CD4-positive, alpha-beta T cell treated with Interleukin-10 for 1 hour (primary cell): ENCODE measurements at regions not wholly inside any gene's neighbourhood (a gene's known extent, or its start where the extent isn't known, plus 50 kb on each side); places are given as distances from the start of the nearest gene placed in this dataset.
"Not testable (repeated sequence)": the region's sequence is repeated elsewhere in the genome, so short reads cannot be mapped to it uniquely, and the experiment has no call there.

Experiments used
- DNase-seq: peaks from one replicate; pipeline ENCODE4 v3.0.0-alpha.2; 2020

DNA sequence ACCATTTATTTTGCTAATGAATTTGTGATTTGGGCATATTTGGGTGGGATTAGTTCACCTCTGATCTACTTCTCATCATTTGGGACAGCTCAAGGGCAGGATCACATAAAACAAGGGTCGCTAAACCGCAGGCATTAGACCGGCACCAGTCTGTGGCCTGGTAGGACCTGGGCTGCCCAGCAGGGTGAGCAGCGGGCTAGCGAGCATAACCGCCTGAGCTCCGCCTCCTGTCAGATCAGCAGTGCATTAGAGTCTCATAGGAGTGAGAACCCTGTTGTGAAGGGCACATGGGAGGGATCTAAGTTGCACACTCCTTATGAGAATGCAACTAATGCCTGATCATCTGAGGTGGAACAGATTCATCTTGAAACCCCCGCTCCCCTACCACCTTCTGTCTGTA is 785.3 kb downstream of the TRHDE start:
- no peak for DNase-seq

DNA sequence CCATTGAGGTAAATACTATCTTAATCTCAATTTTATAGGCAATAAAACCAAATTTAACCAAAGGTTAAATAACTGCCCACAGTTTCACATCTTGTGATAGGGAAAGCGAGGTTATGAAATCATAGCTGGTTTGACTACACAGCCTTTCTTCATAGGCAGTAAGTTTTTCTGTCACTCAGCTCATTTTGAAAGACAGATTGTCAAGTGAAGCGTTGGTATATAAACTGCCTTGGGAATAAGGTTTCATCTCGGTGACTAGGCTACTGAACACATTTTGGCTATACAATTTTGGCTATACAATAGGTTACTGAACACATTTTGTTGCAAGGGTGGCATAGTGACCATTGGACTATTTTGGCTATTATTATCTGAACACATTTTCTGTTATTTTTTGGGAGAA is 793.7 kb downstream of the TRHDE start:
- no peak for DNase-seq

DNA sequence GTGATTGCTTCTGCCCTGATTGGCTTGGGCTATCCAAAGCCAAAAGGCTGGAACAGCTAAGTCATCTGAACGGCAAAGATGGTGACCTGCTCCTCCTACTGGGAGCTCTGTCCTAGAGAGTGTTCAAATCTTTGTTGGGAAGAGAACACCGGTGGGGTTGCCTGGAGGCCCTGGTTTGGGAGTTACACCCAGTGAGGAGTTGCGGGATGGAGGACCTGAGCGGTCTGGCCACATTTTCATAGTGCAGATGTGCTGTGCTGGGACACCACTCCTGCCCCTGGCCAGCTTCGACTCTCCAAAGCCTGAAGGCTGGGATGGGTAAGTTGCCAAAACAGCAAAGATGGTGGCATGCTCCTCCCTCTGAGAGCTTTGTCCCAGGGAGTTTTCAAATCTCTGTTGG is 795.4 kb downstream of the TRHDE start:
- no peak for DNase-seq

DNA sequence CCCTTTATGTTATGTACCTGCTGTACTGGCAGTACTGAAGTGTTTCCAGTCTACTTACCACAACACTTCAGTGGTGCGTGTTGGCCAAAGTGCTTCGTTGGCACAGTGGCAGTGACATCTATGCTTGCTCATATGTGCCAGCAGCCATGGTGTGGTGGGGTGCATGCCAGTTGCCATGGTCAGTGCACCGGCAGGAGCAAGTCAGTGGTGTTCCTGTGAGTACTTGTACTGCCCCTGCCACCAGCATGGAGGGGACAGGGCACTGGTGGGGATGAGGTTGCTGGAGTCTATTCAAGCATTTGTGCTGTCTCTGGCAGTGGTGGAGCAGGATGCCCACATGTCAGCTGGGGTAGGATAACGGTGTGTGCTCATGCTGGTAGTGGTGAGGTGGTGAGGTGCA is 800.0 kb downstream of the TRHDE start:
- DNase-seq, result no peak

DNA sequence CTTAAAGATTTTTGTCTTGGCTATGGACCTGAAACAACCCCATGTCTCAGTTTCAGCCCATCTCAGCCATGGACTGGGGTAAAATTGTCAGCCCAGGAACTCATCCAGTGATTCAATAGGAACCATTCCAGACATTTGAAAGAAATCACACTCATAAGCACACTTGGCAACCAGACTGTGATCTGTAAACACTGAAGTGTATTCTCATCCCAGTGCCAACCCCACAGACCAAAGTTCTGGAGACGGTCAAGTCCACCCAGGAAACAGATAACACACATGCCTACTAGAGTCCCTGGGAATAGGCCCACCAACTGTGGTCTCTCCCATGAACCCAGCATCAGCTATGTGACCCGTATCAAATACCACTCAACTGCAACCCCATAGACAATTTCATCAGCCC is 804.6 kb downstream of the TRHDE start:
- no peak for DNase-seq

DNA sequence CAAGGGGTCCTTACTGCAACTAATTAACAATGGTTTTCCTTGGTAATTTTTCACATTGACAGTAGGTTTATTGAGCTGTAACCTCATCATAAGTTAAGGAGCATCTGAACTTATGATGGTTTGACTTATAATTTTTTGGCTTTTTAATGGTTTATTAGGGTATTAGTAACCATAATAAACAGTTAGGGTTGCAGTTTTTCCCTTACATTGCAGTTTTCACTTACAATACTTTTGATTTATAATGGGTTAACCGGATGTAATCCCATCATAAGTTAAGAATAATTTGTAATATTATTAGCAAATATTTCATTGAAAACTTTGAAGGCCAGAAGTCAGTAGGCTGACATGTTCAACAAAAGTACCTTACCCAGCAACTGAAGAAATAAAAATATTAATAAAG is 811.6 kb downstream of the TRHDE start:
- DNase-seq, result no peak

DNA sequence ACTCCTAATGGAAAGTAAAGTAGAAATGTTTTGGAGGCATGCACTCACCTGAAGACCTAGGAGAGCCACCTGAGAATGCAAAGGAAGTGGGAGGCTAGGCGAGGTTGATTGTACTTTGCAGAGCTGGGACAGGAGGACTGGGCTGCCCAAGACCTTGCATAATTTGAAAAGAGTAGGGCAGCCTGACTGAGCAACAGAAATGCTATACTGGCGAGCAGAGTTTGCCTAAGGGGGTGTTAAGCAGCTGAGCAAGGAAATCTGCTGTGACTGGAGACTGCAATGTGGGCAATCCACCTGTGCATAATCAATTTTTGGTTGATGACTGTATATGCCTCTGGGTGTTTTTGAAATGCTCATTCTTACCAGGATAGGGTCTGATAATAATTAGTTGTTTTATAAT is 834.1 kb downstream of the TRHDE start:
- no peak for DNase-seq

DNA sequence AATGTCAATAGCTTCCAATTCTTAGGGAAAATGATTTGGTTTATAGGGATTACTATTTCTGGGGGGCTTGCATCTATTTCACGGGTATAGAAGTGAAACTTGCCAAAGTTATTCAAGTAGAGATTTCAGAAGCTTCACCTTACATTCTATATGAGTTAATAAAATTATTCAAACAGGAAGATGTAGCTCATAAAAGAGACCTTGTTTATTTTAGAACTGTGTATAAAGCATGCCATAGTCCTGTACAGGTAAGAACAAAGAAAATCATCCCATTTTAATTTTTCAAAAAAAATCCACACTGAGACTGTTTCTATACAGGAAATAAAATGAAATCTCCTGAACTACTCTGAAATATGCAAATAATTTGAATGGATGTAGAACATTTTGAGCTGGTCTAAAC is 834.7 kb downstream of the TRHDE start:
- DNase-seq, result no peak

DNA sequence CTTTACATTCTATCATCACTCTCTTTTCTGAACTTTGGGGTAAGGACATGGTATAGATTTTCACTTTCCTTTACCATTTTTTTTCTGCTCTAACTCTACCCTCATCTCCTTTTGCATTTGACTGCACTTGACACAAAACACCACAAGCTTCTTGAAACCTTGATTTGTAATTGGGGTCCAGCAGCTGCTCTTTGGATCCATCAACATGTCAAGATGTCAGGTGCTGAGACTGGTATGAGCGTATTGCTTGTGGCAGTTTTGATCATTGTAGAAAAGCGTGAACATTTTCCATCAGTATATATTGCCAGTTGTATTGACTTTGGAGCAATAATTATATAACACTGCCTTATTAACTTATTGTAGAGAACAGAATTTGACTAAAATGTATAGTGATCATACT is 838.6 kb downstream of the TRHDE start:
- DNase-seq, result no peak

DNA sequence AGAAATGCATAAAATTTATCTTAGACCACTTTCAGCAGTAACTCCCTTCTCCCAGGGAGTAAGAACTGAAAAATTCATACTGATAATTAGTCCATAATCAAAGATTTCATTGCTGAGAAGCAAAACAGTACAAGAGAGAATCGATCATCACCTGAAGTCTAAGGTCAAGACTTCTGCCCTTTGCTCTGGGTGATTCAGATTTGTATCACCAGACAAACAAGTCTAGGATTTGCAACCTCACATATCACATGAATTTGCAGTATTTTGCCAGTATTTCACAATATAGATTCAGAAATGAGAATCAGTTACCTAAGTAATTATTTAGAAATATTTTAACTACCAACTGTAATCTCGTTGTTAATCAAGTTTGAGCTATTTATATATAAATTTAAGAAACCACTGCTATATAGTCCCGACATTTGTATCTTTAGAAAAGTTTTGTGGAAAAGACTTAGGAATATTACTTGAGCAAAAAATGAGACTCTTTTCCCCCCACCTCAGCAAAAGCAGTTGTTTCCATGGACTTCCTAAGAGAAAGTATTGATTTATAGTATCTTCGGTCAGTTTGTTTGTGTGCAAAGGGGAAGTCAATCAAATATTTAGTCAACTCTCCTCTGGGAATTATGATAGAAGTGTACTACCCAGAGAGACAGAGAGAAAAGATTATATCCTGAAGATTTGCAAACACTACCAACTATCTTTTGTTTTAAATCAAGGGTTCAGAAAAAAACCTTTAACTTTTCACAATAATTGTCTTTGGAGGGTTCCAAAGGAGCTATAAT is 840.1 kb downstream of the TRHDE start:
- DNase-seq, result no peak

DNA sequence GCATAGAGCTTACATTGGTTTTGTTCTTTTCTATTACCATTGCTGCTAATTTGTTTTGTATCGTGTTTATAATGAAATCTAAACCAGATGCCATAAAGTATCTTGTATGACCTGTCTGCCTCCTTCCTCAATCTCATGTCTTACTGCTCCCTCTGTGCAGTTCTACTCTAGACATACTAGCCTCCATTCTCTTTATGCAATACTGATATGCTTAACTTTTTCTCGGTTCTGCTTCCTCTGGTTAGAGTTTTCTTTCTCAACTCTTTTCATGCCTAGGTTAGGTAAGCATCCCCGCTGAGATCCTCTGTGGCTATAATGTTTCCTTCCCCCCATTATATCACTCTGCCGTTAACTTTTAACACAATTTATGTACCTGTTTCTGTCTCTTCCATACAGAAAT is 852.3 kb downstream of the TRHDE start:
- no peak for DNase-seq

DNA sequence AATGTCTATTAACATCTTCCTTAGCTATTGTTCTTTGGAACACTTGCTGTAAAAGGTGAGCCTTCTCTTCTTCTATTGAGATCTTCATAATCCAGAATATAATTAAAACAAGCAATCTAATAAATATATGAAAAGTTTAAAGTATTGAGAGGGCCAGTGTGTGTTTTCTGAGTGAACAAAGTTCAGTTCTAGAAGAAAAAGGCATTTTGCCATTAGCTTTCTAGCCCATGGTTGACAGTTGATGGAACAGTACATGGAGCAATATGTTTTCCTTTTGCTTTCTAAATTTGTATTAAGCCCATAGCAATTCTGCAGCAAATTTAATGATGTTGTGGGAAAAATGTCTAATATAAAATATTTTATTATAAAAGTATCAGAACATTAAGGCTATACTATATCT is 853.0 kb downstream of the TRHDE start:
- DNase-seq, result no peak

DNA sequence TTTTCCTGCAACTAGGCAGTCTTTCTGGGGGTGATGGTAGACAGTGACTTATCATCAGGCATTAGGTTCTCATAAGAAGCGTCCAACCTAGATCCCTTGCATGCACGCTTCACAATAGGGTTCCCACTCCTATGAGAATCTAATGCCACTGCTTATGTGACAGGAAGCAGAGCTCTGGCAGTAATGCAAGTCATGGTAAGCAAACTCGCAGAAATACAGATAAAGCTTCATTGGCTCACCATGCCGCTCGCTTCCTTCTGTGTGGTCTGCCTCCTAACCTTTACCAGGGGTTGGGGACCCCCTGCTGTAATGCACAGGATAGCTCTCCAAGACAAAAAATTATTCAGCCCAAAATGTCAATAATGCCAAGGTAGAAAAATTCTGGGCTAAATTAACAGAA is 864.2 kb downstream of the TRHDE start:
- DNase-seq, result no peak

DNA sequence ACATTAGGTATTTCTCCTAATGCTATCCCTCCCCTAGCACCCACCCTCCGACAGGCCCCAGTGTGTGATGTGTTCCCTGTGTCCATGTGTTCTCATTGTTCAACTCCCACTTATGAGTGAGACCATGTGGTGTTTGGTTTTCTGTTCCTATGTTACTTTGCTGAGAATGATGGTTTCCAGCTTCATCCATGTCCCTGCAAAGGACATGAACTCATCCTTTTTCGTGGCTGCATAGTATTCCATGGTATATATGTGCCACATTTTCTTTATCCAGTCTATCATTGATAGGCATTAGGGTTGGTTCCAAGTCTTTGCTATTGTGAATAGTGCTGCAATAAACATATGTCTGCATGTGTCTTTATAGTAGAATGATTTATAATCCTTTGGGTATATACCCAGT is 867.5 kb downstream of the TRHDE start:
- not testable (repeated sequence) for DNase-seq

DNA sequence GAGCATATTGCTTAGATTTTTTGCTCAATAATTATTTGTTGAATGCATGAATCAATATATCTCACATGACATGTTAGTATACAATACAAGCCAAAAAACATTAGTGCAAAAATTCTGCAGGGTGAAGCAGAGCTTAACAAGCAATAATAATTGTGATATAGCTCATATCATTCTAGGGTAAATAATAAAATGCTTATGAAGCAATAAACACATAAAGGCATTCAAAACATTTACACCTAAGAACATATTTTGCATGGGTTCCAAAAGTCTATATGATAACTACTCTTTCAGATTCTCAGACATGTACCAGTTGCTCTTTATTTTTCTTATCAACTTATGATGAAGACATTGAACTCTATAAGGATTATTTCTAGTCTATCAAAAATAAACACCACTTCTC is 886.2 kb downstream of the TRHDE start:
- no peak for DNase-seq

DNA sequence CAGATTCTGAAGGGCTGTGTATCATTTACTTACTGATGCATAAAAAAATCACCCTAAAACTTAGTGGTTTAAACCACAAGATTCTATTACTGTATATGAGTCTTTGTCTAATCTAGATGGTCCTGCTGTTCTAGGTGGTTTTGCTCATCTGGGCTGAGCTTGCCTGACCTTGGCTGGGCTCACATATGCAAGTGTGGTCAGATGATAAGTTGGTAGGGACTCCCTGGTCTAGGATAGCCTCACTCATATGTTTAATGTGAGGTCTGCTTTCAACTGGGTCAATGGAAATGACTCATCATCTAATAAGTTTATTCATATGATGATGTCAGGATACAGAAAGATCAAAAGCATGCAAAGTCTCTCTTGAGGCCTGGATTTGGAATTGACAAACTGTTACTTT is 887.8 kb downstream of the TRHDE start:
- no peak for DNase-seq

DNA sequence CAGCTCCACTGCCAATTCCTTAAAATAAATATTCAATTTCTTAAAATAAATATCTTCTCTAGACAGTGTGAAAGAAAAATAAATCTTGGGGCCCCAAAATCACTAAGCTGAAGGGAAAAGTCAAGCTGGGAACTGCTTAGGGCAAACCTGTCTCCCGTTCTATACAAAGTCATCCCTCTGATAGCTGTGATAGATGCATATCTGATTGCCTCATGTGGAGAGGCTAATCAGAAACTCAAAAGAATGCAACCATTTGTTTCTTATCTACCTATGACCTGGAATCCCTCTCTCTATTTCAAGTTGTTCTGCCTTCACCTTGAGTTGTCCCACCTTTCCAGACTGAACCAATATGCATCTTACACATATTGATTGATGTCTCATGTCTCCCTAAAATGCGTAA is 889.8 kb downstream of the TRHDE start:
- no peak for DNase-seq

DNA sequence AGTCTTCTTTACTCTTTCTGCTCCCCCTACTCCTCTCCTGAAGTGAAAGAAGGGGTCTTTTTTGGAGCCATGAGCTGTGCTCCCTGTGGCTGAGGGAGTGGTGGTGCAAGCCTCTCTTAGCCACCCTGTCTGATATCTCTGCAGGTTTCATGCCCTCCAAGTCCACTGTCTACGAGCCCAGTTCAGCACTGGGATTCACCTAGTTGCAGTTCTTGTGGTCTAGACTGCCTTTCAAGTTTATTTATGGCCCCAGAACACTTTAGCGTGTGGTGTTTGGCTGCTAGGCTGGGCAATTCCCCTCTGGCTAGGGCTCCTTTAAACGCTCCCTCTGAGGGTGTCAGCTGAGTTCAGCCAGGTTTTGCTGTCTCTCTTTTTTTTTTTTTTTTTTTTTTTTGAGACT is 908.6 kb downstream of the TRHDE start:
- DNase-seq, result no peak

DNA sequence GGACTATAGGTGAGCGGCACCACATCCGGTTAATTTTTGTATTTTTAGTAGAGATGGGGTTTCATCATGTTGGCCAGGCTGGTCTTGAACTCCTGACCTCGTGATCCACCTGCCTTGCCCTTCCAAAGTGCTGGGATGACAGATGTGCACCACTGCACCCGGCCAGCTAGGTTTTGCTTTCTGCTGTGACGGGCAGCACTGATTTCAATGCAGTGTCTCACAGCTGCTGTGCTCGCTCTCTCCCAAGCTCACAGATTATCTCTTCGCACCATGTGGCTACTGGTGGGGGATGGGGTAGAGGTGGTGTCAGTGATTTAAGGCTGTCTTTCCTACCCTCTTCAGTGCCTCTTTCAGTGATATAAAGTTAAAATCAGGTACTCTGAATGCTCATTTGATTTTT is 909.1 kb downstream of the TRHDE start:
- no peak for DNase-seq

DNA sequence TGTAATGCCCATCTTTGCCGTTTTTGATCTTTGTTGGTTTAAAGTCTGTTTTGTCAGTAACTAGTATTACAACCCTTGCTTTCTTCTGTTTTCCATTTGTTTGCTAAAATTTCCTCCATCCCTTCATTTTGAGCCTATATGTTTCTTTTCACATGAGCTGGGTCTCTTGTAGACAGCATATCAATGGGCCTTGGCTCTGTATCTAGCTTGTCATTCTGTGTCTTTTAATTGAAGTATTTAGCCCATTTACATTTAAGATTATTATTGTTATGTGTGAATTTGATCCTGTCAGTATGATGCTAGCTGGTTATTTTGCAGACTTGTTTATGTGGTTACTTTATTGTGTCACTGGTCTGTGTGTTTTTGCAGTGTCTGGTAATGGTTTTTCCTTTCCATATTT is 913.2 kb downstream of the TRHDE start:
- DNase-seq, result no peak

DNA sequence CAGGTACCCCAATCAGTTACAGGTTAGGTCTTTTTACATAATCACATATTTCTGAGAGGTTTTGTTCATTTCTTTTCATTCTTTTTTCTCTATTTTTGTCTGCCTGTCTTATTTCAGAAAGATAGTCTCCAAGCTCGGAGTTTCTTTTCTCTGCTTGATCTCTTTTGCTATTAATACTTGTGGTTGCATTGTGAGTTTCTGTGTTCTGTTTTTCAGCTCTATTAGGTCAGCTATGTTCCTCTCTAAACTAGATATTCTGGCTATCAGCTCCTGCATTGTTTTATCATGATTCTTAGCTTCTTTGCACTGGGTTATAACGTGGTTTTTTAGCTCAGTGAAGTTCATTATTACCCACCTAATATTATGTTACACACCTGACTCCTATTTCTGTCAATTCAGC is 914.1 kb downstream of the TRHDE start:
- no peak for DNase-seq

DNA sequence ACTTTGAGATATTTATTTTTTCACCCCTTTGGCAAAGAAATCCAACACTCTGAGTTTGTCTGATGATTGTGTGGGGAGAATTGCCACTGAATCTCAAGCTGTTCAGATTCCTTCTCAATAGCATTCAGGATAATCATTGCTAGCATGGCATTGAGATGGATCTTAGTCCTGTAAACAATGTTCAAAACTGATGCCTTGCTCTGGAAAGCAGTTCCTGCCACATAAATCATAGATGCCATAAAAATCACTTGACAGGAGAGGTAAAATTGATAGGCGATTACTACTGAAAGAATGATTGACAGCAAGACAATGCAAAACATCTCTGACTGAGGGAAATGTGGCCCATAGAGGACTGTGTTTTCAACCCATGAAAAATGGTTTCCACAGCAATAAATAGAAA is 915.6 kb downstream of the TRHDE start:
- DNase-seq, result no peak

DNA sequence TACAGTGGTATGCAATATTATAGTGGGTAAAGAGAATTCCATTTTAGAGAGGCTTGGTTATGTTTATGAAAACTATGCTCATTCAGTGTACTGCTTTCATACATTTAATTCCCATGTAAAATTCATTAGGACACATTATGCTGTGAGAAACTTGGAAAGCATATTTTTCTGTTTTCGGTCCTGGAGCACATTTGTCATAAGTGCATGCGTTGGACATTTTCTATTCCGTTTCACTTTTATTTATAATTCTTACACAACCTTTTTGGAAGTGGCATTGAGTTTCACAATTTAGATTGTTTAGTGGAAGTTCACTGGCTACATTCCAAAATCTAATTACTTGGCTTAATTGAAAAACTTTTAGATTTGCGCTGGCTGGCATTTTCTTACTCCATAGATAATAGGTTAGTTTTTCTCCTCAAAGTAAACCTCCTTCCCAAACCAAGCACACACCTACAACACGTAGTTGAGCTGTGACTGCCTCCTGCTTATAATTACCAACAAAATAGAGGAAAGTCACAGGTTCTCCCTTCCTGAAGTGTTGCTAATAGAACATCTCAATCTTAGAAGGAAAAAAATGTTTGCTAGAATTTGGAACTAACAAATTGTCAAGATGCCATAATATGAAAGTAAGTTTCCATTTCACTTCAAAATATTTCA is 938.5 kb downstream of the TRHDE start:
- no peak for DNase-seq

DNA sequence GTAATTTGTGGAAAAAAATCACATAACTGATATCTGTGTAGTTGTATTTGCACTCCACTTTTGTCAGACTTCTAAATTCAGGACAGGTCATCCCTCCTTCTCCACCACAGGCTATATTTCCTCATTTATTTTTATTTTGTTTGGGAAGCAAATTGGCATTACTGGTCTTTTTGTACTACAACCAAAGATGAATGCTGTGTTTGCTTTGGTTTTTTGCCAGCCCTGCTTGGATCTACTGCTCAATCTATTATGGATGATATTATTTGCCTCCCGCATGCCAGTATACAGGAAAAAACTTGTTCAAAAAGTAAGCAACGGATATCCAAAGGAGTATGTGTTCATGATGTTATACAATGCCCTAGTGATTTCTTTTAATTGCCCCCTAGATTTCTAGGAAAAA is 948.8 kb downstream of the TRHDE start:
- DNase-seq, result no peak

DNA sequence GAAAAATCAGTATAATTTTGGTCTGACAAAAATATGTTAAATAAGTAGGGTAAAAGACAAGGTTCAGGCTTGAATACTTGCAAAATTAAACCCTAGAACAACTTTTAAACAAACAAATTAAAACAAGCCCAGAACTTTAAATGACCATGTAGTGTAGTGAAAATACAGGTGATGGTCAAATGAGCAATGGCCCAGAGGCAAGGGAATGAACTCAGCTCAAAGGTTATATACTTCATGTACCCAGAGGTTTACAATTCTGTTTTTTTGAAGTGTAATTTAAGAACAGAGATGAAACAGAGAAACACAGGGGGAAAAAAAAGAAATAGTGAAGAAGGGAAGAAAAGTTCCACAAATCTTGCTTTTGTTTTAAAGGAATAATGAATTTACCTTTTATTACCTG is 949.2 kb downstream of the TRHDE start:
- no peak for DNase-seq
